ENCODE measurements at regions not wholly inside any gene's neighbourhood (a gene's known extent, or its start where the extent isn't known, plus 50 kb on each side); places are given as distances from the start of the nearest gene placed in this dataset.

DNA sequence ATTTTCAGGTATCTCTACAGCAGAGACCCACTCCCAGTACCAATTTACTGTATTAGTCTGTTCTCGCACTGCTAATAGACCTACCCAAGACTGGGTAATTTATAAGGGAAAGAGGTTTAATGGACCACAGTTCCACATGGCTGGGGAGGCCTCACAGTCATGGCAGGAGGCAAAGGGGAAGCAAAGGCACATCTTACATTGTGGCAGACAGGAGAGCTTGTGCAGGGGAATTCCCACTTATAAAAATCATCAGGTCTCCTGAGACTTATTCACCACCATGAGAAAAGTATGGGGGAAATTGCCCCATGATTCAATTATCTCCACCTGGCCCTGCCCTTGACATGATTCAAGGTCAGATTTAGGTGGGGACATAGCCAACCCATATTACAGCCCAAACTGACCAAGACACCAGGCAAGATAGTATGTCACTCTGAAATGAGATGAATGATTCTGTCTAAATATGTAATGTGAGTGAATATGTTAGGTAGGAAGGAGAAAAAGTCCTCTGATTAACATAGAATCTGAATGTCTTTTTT lies 182.5 kb upstream of the CDH12 start:
- no peaks in the 10 kb centered on the region for H3K9me1 ChIP-seq (replicated peaks; ENCODE audit: control insufficient read depth, extremely low read depth, insufficient read depth, low read length)
- no TSS peak for BruUV-seq (replicated peaks)
- H3K27me3 ChIP-seq (ENCODE audit: control insufficient read depth in 2 of 2, insufficient read depth in 2 of 2, low read length in 2 of 2) = no peaks in the 10 kb centered on the region
- ChIA-PET CTCF (no interaction called here), POLR2A (no interaction called here)
- no peaks in the 10 kb centered on the region for H3K9me3 ChIP-seq (replicated peaks; ENCODE audit: control insufficient read depth, insufficient read depth, low read length)
- H3K36me3 ChIP-seq (ENCODE audit: control insufficient read depth in 2 of 2, extremely low read depth in 1 of 2, insufficient read depth in 2 of 2, low read length in 2 of 2) = no peaks in the 10 kb centered on the region
- intact Hi-C loops (cut with micrococcal nuclease) (no loop called here), dilution Hi-C loops (cut with MboI; ENCODE audit: extremely low pct_ligation_motif_present, low sequenced_read_pairs) (no loop called here)
- no peaks in the 10 kb centered on the region for H3K4me1 ChIP-seq (ENCODE audit: control insufficient read depth, extremely low read depth, insufficient read depth, low read length)
- no peak overlapping the region for H3K9ac ChIP-seq (replicated peaks; ENCODE audit: extremely low read depth, insufficient read depth, low read length)
- no peaks in the 10 kb centered on the region for H4K20me1 ChIP-seq (replicated peaks; ENCODE audit: control insufficient read depth, extremely low read depth, insufficient read depth, low read length)
- H3K4me3 ChIP-seq (replicated peaks in 1 of 3; ENCODE audit: insufficient read depth in 1 of 3, low read depth in 1 of 3, low read length in 3 of 3) = no peak overlapping the region
- H2AFZ ChIP-seq (ENCODE audit: low read depth, low read length) = no peak overlapping the region
- DNase-seq (ENCODE audit: low read depth, low spot score) = no peak
- no peak overlapping the region for H3K27ac ChIP-seq (ENCODE audit: insufficient read depth, low read depth, low read length)
- no peak for FAIRE-seq
- no peak overlapping the region for H3K4me2 ChIP-seq (ENCODE audit: insufficient read depth, low read length)
- TF ChIP-seq GATA2 (IDR thresholded peaks at IDR 0.05; ENCODE audit: insufficient read depth, insufficient read length, low read depth, low read length) (no peak), EZH2 (IDR thresholded peaks at IDR 0.05; ENCODE audit: borderline replicate concordance, low read depth, low read length, severe bottlenecking) (no peak), POLR2AphosphoS5 (IDR thresholded peaks at IDR 0.05; ENCODE audit: insufficient read depth, low read depth, low read length) (no peak), POLR2A (IDR thresholded peaks at IDR 0.05; ENCODE audit: low read depth, low read length) (no peak), FOS (IDR thresholded peaks at IDR 0.05; ENCODE audit: borderline replicate concordance, insufficient read depth, low read length) (no peak), MYC (IDR thresholded peaks at IDR 0.05; ENCODE audit: low read depth, low read length) (no peak)
- TF ChIP-seq, protein P1, sequence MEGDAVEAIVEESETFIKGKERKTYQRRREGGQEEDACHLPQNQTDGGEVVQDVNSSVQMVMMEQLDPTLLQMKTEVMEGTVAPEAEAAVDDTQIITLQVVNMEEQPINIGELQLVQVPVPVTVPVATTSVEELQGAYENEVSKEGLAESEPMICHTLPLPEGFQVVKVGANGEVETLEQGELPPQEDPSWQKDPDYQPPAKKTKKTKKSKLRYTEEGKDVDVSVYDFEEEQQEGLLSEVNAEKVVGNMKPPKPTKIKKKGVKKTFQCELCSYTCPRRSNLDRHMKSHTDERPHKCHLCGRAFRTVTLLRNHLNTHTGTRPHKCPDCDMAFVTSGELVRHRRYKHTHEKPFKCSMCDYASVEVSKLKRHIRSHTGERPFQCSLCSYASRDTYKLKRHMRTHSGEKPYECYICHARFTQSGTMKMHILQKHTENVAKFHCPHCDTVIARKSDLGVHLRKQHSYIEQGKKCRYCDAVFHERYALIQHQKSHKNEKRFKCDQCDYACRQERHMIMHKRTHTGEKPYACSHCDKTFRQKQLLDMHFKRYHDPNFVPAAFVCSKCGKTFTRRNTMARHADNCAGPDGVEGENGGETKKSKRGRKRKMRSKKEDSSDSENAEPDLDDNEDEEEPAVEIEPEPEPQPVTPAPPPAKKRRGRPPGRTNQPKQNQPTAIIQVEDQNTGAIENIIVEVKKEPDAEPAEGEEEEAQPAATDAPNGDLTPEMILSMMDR (IDR thresholded peaks at IDR 0.05; ENCODE audit: extremely low read depth in 1 of 2, insufficient read depth in 1 of 2, low read depth in 1 of 2, low read length in 2 of 2) = no peak
- TF ChIP-seq, protein P2, sequence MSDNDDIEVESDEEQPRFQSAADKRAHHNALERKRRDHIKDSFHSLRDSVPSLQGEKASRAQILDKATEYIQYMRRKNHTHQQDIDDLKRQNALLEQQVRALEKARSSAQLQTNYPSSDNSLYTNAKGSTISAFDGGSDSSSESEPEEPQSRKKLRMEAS (IDR thresholded peaks at IDR 0.05; ENCODE audit: insufficient read depth, insufficient read length) = no peak
- H3K79me2 ChIP-seq (ENCODE audit: control insufficient read depth, insufficient read depth, low read length) = no peaks in the 10 kb centered on the region
